Prostate gland (tissue), 2 donors: ENCODE measurements at regions not wholly inside any gene's neighbourhood (a gene's known extent, or its start where the extent isn't known, plus 50 kb on each side); places are given as distances from the start of the nearest gene placed in this dataset.

Experiments
- CTCF ChIP-seq, 4 experiments: fragments of 200-600 bp in 2 of 4; fragments of 450-650 bp in 2 of 4; sonication (generic) in 2 of 4; IDR thresholded peaks; 1 replicate in 3 of 4; 2 replicates in 1 of 4; pipeline ENCODE4 v1.5.1; 2016 to 2019; ENCODE audit warnings: antibody characterized with exemption in 4 of 4, mild to moderate bottlenecking in 2 of 4, moderate library complexity in 2 of 4
- POLR2A ChIP-seq: fragments of 450-650 bp; IDR thresholded peaks from one replicate; pipeline ENCODE4 v1.6.1; 2016; ENCODE audit warnings: antibody characterized with exemption, mild to moderate bottlenecking

DNA sequence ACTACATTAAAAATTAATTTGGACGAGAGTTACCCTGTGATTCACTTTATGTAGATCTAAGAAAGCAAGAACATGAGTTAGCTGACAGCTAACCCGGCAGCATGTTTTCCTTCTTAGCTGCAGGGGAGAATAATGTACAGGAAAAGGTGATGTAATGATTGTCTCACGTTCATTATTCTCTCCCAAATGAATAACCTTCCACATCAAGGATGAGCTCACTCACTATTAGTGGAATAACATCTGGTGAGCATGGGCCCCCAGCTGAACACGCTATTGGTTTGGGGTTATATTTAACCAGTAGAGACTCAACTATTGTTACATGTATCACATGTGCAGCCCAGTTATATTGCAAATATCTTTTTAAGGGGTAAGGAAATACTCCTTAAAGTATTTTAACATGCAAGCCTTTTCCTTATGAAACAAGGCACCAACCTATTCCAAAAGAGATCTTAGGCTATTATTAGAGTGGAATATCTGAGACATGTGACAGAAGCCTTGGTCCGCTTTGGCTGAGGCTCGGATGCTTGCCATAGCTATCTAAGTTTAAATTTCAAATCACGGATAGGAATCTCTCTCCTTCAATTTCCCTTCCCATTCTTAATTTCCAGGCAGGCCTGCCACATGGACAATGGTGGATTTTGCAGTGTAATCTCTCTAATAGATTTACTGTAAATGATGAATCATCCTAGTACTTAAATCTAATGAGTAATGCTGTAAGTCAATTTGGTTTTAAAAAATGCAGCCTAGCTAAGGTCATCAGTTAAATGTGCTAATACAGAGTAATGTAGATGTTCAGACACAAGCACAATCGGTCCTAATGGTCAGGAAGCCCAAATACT lies 99.0 kb upstream of the OTUD4 start:
- TF ChIP-seq CTCF (IDR thresholded peaks at IDR 0.05) (no peak), POLR2A (no peak)
